DMS79 treated with DMSO at 0.1 percent for 48 hours (cell line): ENCODE measurements at regions not wholly inside any gene's neighbourhood (a gene's known extent, or its start where the extent isn't known, plus 50 kb on each side); places are given as distances from the start of the nearest gene placed in this dataset.

Experiments used
- DNase-seq: peaks from one replicate; lab custom pipeline; 2025; lab: John Stamatoyannopoulos, UW

GRCh38 chr5:33297760-33298216, 143.0 kb upstream of the TARS1 start:
- no peak for DNase-seq

- DNase-seq: no peak
Measured at GRCh38 chr5:33299621-33300208, 141.1 kb upstream of the TARS1 start.

GRCh38 chr5:33300209-33300742, 140.5 kb upstream of the TARS1 start:
- no peak for DNase-seq

GRCh38 chr5:33303579-33304095, 137.1 kb upstream of the TARS1 start:
- DNase-seq: no peak

GRCh38 chr5:33304601-33305000, 136.2 kb upstream of the TARS1 start:
- DNase-seq: no peak

- no peak for DNase-seq
Measured at GRCh38 chr5:33305572-33305971, 135.2 kb upstream of the TARS1 start.

- DNase-seq: no peak
Measured at GRCh38 chr5:33306758-33307157, 134.0 kb upstream of the TARS1 start.

GRCh38 chr5:33308586-33308985, 132.2 kb upstream of the TARS1 start:
- DNase-seq: no peak

GRCh38 chr5:33309068-33309467, 131.7 kb upstream of the TARS1 start:
- DNase-seq: no peak

- DNase-seq: no peak
Measured at GRCh38 chr5:33309536-33310345, 131.0 kb upstream of the TARS1 start.

GRCh38 chr5:33310451-33310850, 130.3 kb upstream of the TARS1 start:
- no peak for DNase-seq

GRCh38 chr5:33311893-33312292, 128.9 kb upstream of the TARS1 start:
- no peak for DNase-seq

GRCh38 chr5:33312571-33313549, 127.9 kb upstream of the TARS1 start:
- no peak for DNase-seq

- DNase-seq: no peak
Measured at GRCh38 chr5:33315189-33315588, 125.6 kb upstream of the TARS1 start.

GRCh38 chr5:33316773-33317172, 124.0 kb upstream of the TARS1 start:
- no peak for DNase-seq

GRCh38 chr5:33317271-33317670, 123.5 kb upstream of the TARS1 start:
- no peak for DNase-seq

GRCh38 chr5:33319151-33319550, 121.6 kb upstream of the TARS1 start:
- DNase-seq: no peak

- no peak for DNase-seq
Measured at GRCh38 chr5:33319841-33320240, 120.9 kb upstream of the TARS1 start.

GRCh38 chr5:33321026-33321425, 119.7 kb upstream of the TARS1 start:
- DNase-seq: no peak

- DNase-seq: no peak
Measured at GRCh38 chr5:33322632-33323031, 118.1 kb upstream of the TARS1 start.

- no peak for DNase-seq
Measured at GRCh38 chr5:33324667-33325307, 116.0 kb upstream of the TARS1 start.
